HG03558 (cell line): ENCODE measurements at regions not wholly inside any gene's neighbourhood (a gene's known extent, or its start where the extent isn't known, plus 50 kb on each side); places are given as distances from the start of the nearest gene placed in this dataset.
"Not testable (repeated sequence)": the region's sequence is repeated elsewhere in the genome, so short reads cannot be mapped to it uniquely, and the experiment has no call there.

Source experiments
- ATAC-seq: cut with Tn5 transposase; IDR thresholded peaks from one replicate; pipeline ENCODE4 v1.9.1; 2021; ENCODE audit warnings: moderate number of reproducible peaks; ENCODE audit not compliant: unreplicated experiment; ENCODE audit errors: extremely low read depth

- ATAC-seq, result no peak
Observed at GRCh38 chr5:124111886-124112285, 599.9 kb downstream of the CSNK1G3 start.

GRCh38 chr5:124110942-124111341 lies 599.0 kb downstream of the CSNK1G3 start:
- no peak for ATAC-seq

- ATAC-seq, result no peak
Observed at GRCh38 chr5:124105326-124105725, 593.3 kb downstream of the CSNK1G3 start.

- no peak for ATAC-seq
Observed at GRCh38 chr5:124104821-124105220, 592.8 kb downstream of the CSNK1G3 start.

- no peak for ATAC-seq
Observed at GRCh38 chr5:124104344-124104743, 592.4 kb downstream of the CSNK1G3 start.

- ATAC-seq, result no peak
Observed at GRCh38 chr5:124103671-124104070, 591.7 kb downstream of the CSNK1G3 start.

- ATAC-seq, result not testable (repeated sequence)
Observed at GRCh38 chr5:124103056-124103455, 591.1 kb downstream of the CSNK1G3 start.

- no peak for ATAC-seq
Observed at GRCh38 chr5:124102486-124102885, 590.5 kb downstream of the CSNK1G3 start.

GRCh38 chr5:124093658-124094057 lies 581.7 kb downstream of the CSNK1G3 start:
- no peak for ATAC-seq

GRCh38 chr5:124090115-124090514 lies 578.1 kb downstream of the CSNK1G3 start:
- ATAC-seq, result no peak

GRCh38 chr5:124089578-124089977 lies 577.6 kb downstream of the CSNK1G3 start:
- ATAC-seq, result no peak

GRCh38 chr5:124088289-124089032 lies 576.5 kb downstream of the CSNK1G3 start:
- no peak for ATAC-seq

GRCh38 chr5:124087752-124088151 lies 575.8 kb downstream of the CSNK1G3 start:
- no peak for ATAC-seq

- ATAC-seq, result no peak
Observed at GRCh38 chr5:124080256-124080655, 568.3 kb downstream of the CSNK1G3 start.

- ATAC-seq, result no peak
Observed at GRCh38 chr5:124079062-124079461, 567.1 kb downstream of the CSNK1G3 start.

- ATAC-seq, result no peak
Observed at GRCh38 chr5:124074500-124074899, 562.5 kb downstream of the CSNK1G3 start.

GRCh38 chr5:124072570-124072969 lies 560.6 kb downstream of the CSNK1G3 start:
- no peak for ATAC-seq

GRCh38 chr5:124071039-124071438 lies 559.1 kb downstream of the CSNK1G3 start:
- ATAC-seq, result no peak

GRCh38 chr5:124065508-124065907 lies 553.5 kb downstream of the CSNK1G3 start:
- no peak for ATAC-seq

- no peak for ATAC-seq
Observed at GRCh38 chr5:124064956-124065355, 553.0 kb downstream of the CSNK1G3 start.

GRCh38 chr5:124061663-124062062 lies 549.7 kb downstream of the CSNK1G3 start:
- no peak for ATAC-seq

- ATAC-seq, result no peak
Observed at GRCh38 chr5:124061068-124061430, 549.1 kb downstream of the CSNK1G3 start.
